ENCODE measurements at regions not wholly inside any gene's neighbourhood (a gene's known extent, or its start where the extent isn't known, plus 50 kb on each side); places are given as distances from the start of the nearest gene placed in this dataset.

GRCh38 chr16:80299416-80299815 lies 241.4 kb upstream of the DYNLRB2 start:
- DNase-seq (ENCODE audit: extremely low read depth, low read depth): peak; percentile 32
- TF ChIP-seq, protein P1, sequence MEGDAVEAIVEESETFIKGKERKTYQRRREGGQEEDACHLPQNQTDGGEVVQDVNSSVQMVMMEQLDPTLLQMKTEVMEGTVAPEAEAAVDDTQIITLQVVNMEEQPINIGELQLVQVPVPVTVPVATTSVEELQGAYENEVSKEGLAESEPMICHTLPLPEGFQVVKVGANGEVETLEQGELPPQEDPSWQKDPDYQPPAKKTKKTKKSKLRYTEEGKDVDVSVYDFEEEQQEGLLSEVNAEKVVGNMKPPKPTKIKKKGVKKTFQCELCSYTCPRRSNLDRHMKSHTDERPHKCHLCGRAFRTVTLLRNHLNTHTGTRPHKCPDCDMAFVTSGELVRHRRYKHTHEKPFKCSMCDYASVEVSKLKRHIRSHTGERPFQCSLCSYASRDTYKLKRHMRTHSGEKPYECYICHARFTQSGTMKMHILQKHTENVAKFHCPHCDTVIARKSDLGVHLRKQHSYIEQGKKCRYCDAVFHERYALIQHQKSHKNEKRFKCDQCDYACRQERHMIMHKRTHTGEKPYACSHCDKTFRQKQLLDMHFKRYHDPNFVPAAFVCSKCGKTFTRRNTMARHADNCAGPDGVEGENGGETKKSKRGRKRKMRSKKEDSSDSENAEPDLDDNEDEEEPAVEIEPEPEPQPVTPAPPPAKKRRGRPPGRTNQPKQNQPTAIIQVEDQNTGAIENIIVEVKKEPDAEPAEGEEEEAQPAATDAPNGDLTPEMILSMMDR (IDR thresholded peaks at IDR 0.05; ENCODE audit: low read depth, low read length): no peak

DNA sequence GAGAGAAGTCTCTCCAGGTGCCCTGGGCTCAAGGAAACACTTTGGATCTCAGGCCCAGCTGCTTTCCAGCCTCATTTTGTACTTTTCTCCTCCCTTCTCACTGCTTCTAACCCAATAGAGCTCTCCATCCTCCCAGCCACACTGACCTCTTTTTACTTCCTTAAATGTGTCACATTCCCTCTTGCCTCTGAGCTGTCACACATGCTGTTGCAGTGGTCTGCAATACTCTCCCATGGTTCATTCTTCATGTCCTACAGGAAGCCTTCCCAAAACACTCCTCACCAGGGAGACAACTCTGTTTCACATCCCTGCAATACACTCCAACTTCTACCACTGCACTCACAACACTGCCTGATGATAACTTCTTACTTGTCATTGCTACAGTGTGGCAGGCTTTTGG lies 242.1 kb upstream of the DYNLRB2 start:
- no peak for DNase-seq (ENCODE audit: extremely low read depth, low read depth)

DNA sequence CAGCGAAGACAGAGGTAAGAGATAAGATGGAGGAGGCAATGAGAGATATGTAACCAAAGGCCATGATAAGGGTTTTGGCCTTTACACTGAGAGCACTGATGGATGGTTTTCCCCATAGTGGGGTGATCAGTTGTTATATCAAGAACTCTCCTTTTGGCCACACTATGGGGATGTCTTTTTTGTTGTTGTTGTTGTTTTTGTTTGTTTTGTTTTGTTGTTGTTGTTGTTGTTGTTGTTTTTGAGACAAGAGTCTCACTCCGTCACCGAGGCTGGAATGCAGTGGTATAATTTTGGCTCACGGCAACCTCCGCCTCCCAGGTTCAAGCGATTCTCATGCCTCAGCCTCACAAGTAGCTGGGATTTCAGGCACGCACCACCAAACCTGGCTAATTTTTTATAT lies 244.8 kb upstream of the DYNLRB2 start:
- TF ChIP-seq, protein P1 (IDR thresholded peaks at IDR 0.05; ENCODE audit: low read depth, low read length): no peak
- DNase-seq (ENCODE audit: extremely low read depth, low read depth): no peak

More for the DNA sequence above, 242.1 kb upstream of the DYNLRB2 start:
- TF ChIP-seq, protein P1 (IDR thresholded peaks at IDR 0.05; ENCODE audit: low read depth, low read length): no peak

GRCh38 chr16:80294172-80294571 lies 246.6 kb upstream of the DYNLRB2 start:
- TF ChIP-seq, protein P1 (IDR thresholded peaks at IDR 0.05; ENCODE audit: low read depth, low read length): no peak
- DNase-seq (ENCODE audit: extremely low read depth, low read depth): no peak

GRCh38 chr16:80288616-80289015 lies 252.2 kb upstream of the DYNLRB2 start:
- DNase-seq (ENCODE audit: extremely low read depth, low read depth): no peak
- TF ChIP-seq, protein P1 (IDR thresholded peaks at IDR 0.05; ENCODE audit: low read depth, low read length): no peak

GRCh38 chr16:80287674-80288073 lies 253.1 kb upstream of the DYNLRB2 start:
- no peak for DNase-seq (ENCODE audit: extremely low read depth, low read depth)
- TF ChIP-seq, protein P1 (IDR thresholded peaks at IDR 0.05; ENCODE audit: low read depth, low read length): no peak

DNA sequence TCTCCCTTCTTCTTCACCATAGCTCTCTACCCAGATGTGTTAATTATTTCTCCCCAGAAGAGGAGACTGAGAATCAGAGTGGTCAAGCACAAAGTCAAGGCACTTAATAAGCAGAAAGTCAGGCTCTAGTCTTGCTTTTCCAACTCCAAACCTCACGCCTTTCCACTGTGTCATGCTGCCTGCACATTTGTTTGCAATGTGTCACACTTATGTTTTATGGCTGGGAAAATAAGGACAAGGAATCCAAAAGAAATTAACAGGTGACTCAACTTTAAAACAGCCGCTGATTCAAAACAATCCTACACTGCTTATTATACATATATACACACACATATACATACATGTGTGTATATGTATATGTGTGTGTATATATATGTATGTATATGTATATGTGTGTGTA lies 255.7 kb upstream of the DYNLRB2 start:
- peak; percentile 11 for DNase-seq (ENCODE audit: extremely low read depth, low read depth)
- TF ChIP-seq, protein P1 (IDR thresholded peaks at IDR 0.05; ENCODE audit: low read depth, low read length): no peak
